ENCODE measurements at regions not wholly inside any gene's neighbourhood (a gene's known extent, or its start where the extent isn't known, plus 50 kb on each side); places are given as distances from the start of the nearest gene placed in this dataset.

GRCh38 chr10:128859738-128860386, 607.2 kb upstream of the MGMT start:
- DNase-seq (ENCODE audit: low read depth) = no peak

GRCh38 chr10:128860574-128860973, 606.5 kb upstream of the MGMT start:
- no peak for DNase-seq (ENCODE audit: low read depth)

DNA sequence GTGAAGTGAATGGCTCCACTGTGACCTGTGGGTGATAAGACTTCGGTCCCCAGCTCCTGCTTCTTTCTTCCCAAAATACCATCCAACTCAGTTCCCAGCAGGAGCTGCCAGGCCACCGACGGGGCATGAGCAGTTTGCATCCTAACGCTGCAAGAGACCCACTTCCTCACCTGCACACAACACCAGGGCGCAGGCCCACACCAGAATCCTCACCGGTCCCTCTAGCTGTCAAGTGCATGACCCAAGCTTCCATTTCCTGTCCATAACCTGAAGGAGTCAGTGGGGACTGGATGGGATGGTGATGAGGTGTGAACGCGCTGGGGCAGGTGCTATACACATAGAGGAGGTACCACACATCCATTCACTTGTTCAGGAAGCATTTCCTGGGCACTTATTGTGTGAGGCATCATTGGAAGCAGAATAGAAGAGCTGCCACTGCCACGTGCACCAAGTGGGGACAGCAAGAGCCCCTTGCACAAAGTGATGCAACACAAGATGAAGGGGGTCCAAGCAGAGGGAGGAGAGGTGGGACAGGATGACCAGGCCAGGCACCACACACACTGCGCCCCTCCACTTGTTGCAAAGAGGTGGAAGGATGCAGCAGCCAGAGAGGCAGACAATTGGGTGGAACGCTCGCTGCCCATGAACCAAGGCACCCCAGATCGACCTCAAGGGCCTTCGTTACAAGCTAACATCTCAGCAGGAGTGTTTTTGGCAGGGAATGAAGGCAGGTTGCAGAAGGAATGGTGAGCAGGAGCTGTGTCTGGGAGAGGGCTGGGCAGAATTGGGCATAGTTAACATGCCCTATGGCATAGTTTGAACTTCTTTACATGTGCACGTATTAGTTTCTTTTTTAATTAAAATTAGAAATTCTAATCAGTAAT, 605.8 kb upstream of the MGMT start:
- no peak for DNase-seq (ENCODE audit: low read depth)

DNA sequence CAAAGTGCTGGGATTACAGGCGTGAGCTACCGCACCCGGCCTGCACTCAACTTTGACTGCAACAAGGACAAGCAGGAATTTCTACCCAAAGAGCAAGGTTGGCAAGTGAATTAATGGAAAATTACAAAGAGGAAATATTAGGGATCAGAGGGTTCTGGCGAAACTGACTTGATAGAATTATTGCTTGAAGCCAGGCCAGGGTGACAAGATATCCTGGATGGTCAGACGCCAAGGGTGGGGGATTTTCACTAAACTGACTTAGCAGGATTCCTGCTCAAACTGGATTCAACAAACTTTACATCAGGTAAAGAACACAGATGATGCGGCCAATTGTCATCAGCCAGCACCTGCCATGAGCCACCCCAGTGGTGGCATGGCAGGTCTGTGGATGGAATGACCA, 603.6 kb upstream of the MGMT start:
- DNase-seq (ENCODE audit: low read depth) = no peak

DNA sequence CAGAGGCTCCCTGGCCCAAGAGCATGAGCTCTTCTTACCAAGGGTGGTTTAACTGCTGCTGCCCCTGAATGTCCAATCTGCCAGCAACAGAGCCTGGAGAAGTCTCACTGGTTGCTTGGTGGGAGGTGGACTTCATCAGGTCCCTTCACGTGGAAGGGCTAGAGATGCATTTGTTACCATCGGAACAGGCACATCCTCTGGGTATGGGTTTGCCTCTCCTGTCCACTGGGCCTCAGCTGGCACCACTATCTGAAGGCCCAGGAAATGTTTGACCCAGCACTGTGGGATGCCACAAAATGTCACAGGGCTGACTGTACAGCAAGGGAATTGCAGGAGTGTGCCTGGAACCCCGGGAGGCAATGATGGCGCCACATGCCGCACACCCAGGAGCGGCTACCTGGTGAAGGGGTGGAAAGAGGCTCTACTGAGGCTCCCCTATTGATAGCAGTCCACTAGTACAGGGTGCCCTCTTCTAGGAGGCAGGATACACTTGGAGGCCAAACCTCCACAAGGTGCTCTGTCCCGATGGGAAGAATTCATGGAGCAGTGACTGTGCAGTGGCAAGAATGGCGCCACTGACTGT, 603.1 kb upstream of the MGMT start:
- DNase-seq (ENCODE audit: low read depth) = no peak

GRCh38 chr10:128864554-128865295, 602.3 kb upstream of the MGMT start:
- DNase-seq (ENCODE audit: low read depth) = no peak

DNA sequence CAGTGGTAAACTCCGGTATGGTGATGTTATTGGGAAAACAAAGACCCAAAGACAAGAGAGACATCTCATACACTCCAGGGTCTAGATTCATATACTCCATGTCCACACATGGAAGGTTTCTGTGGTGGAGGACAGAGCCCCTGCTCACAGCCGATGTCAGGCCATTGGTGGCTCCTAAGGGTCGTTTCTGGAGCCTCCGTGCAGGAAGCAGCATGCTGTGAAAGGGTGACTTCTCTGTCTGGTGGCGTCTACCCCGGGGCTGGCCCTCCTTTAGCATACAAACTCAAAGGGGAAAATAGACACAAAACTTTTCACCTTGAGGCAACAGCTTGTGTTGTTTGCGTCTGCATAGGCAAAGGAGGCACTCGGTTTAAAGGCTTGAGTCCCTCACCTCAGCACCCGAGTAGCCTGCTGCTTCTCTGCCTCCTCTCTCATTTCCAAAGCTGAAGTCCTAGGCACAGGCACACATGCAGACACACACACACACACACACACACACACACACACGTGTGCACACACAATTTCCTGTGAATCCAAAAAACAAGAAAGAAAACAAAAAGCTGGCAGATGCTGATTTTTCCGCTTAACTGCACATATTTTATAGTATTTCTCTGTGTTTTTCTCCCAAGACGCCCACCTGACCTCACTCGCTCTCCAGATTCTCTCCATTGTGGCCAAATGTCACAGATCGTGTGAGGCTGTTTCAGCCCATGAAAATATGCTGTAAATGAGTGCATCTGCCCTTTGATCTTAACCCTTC, 601.4 kb upstream of the MGMT start:
- DNase-seq (ENCODE audit: low read depth) = no peak

GRCh38 chr10:128866551-128866950, 600.5 kb upstream of the MGMT start:
- no peak for DNase-seq (ENCODE audit: low read depth)

DNA sequence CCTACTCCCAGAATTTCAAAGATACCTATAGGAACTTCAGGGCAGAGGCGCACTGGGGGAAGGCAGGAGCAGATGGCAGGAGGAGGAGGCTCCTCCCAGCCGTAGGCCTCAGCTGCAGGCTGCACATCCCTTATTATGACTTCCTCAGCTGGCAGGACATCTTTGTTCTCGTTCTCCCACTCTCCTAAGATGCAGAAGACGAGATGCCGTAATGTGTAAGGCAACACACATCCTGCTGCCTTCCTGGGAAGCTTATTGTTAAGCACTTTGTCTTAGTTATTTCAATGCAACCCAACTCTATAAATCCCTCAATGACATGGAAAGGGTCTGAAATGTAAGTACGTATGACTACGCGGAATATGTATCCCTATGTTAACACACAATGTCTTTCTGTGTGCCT, 599.8 kb upstream of the MGMT start:
- no peak for DNase-seq (ENCODE audit: low read depth)

DNA sequence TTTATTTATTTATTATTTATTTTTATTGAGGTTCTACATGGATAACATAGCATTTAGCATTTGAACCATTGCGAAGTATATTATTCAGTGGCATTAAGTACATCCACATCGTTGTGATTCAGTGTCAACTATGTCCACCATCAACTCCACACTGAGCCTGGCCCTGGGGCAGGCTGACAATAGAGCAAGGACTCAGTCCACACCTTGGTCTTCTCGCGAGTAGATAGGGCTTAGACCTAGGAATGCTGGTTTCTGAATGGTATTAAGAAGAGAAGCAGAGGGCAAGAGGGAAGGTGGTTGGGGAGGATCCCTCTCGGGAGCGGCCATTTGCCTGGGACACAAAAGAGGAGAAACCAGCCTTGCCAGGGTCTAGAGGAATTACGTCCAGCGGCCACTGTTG, 599.2 kb upstream of the MGMT start:
- DNase-seq (ENCODE audit: low read depth) = no peak

GRCh38 chr10:128868481-128868880, 598.6 kb upstream of the MGMT start:
- no peak for DNase-seq (ENCODE audit: low read depth)

DNA sequence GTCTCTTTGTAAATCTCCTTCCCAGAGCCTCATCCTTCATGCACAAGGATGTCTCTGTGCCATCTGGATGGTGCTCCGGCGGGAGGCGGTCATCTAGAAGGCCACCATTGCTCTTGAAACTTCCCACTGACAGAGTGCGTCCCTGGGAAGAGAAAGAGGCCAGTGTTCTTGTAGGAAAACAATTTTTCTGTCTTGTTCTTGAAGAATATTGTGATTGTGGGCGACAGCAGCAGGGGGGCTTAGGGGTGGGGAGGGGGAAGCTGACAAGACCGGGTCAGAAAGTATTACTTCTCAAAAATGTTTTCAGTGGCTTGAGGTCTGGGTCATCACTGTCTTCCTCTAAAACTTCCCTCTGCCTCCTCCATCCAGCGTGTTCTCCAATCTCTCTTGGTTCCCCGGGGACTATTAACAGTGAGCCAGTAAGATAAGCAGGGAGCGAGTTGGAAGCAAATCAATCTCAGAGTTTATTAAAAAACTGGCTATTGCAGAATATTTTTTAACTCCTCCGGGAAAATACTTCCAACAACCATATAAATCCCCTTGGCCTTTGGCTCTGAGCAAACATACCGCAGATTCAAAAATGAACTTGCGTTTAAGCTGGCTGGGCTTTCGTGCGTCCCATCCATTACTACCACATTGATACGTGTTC, 597.8 kb upstream of the MGMT start:
- DNase-seq (ENCODE audit: low read depth) = no peak

GRCh38 chr10:128870830-128871597, 596.0 kb upstream of the MGMT start:
- no peak for DNase-seq (ENCODE audit: low read depth)

GRCh38 chr10:128871671-128872231, 595.3 kb upstream of the MGMT start:
- DNase-seq (ENCODE audit: low read depth) = no peak

DNA sequence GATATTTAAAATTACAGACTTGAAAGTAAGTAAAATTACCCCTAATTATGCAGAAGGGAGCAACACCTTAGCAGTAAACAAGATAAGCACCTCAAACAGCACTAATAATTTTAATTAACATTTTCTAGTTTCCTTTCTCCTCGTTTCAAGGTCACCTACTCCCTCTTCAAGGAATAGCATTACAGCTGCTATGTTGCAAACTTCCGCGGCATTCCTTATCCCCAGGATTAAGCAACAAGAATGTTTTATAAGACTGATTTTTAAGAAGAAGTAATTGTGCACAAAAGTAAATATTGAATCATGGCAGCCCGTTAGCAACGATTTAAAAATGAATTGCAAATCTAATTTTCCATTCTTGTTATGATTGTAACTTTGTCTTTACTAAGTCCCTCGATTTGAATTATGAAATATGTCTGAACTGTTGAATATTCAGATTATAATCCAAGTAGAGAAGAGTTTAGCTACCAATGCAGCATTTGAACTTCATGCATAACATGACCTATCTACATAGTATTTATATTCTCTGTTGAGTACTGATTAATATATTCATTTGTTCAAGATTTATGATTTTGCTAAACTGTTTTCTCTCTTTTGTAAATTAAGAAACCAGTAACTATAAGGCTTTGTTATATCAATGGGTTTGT, 593.5 kb upstream of the MGMT start:
- no peak for DNase-seq (ENCODE audit: low read depth)

DNA sequence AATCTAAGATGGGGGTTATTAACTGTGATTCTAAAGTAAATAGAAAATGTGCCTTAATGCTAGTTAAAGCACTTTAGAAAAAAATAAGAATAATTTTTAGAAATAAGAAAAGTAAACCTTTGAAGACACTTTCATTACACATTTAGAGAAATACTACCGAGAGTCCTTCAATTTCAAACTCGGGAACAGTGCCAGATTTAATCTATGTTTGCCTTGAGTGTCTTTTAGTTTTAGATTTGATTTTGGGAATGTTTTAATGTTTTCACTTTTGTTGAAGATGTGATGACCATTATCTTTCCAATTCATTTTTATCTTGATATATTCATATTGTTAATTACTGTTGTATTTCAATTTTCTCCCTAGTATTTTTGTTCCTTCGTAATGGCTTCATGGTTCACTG, 592.7 kb upstream of the MGMT start:
- DNase-seq (ENCODE audit: low read depth) = no peak

GRCh38 chr10:128875030-128875744, 591.9 kb upstream of the MGMT start:
- no peak for DNase-seq (ENCODE audit: low read depth)

DNA sequence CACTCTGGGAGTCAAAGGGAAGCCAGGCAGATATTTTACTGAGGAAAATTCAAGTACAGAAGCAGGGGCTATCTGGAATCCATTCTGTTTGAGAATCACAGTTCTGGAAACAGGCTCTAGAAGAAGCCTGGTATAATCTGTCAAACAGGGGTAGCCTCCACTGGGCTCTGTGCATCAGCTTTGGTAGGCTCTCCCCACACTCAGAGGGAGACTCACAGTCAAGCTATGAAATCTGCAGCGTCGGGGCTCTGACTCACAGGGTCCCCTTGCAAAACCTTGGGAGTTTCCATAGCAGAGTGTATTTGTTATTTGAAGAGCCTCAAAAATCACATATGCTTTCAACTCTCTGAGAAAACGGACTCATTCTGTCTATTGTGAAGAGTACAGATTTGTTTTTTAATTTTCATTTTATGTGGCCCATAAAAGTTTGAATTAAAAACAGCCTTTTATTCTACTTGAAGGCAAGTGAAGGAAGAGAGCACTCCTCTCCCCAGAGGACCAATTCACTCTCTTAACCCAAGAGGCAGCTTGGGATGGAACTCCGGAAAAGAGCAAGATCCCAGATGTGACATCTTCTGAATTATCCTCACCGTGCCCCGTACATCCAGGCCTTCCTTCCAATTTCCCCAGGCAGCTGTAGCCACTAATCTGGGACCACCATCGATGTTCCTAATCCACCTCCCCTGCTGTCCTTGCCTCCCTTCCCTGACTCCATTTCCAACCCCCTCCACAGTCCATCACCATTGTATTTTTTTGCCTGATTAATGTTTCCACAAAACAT, 590.9 kb upstream of the MGMT start:
- no peak for DNase-seq (ENCODE audit: low read depth)
